NT2/D1 (cell line): ENCODE measurements at regions not wholly inside any gene's neighbourhood (a gene's known extent, or its start where the extent isn't known, plus 50 kb on each side); places are given as distances from the start of the nearest gene placed in this dataset.

Experiments used
- DNase-seq: peaks from one replicate; pipeline ENCODE4 v3.0.0-alpha.2; 2011; ENCODE audit warnings: low read depth, low spot score
- H3K27me3 ChIP-seq: 2 replicates; pipeline ENCODE4 v1.6.0; 2011; ENCODE audit warnings: mild to moderate bottlenecking; ENCODE audit not compliant: insufficient read length, insufficient read depth
- H3K36me3 ChIP-seq: 2 replicates; pipeline ENCODE4 v1.6.1; 2011; ENCODE audit warnings: mild to moderate bottlenecking, low read length, mixed read lengths; ENCODE audit not compliant: insufficient read depth, insufficient read length
- H3K4me1 ChIP-seq: 2 replicates; pipeline ENCODE4 v1.5.1; 2011; ENCODE audit not compliant: insufficient read depth, insufficient read length
- H3K4me3 ChIP-seq: 2 replicates; pipeline ENCODE4 v1.5.1; 2011; ENCODE audit warnings: low read depth; ENCODE audit not compliant: insufficient read length
- H3K9ac ChIP-seq: 2 replicates; pipeline ENCODE4 v1.6.0; 2011; ENCODE audit warnings: low read depth; ENCODE audit not compliant: insufficient read length
- H3K9me3 ChIP-seq: 2 replicates; pipeline ENCODE4 v1.5.1; 2011; ENCODE audit warnings: mild to moderate bottlenecking, low read length; ENCODE audit not compliant: insufficient read depth
- SUZ12 ChIP-seq: IDR thresholded peaks from 2 replicates; pipeline ENCODE4 v1.6.1; 2011; ENCODE audit not compliant: insufficient read length, insufficient read depth; ENCODE audit errors: extremely low read depth
- YY1 ChIP-seq: IDR thresholded peaks from 2 replicates; pipeline ENCODE4 v1.6.1; 2011; ENCODE audit not compliant: insufficient read length, insufficient read depth
- ZNF274 ChIP-seq: IDR thresholded peaks from 2 replicates; pipeline ENCODE4 v1.6.1; 2011; ENCODE audit warnings: mild to moderate bottlenecking, low read depth, low read length

GRCh38 chr17:70552230-70552981 is 383.1 kb downstream of the KCNJ2 start:
- peak; percentile 28 for DNase-seq
- TF ChIP-seq SUZ12 (no peak), ZNF274 (no peak), YY1 (no peak)
- Histone ChIP-seq H3K36me3 (no peaks in the 10 kb centered on the region), H3K9ac (no peak overlapping the region), H3K4me3 (no peak overlapping the region), H3K4me1 (no peaks in the 10 kb centered on the region), H3K27me3 (no peaks in the 10 kb centered on the region), H3K9me3 (peaks cover 7% of the 10 kb centered on the region; the same call in 1 of the 2 replicates)

GRCh38 chr17:70552982-70553334 is 383.6 kb downstream of the KCNJ2 start:
- no peaks in the 10 kb centered on the region for H3K4me1 ChIP-seq
- DNase-seq = no peak
- no peak overlapping the region for H3K4me3 ChIP-seq
- H3K9me3 ChIP-seq = peaks cover 7% of the 10 kb centered on the region; the same call in 1 of the 2 replicates
- no peaks in the 10 kb centered on the region for H3K36me3 ChIP-seq
- H3K27me3 ChIP-seq = no peaks in the 10 kb centered on the region
- TF ChIP-seq YY1 (no peak), ZNF274 (no peak), SUZ12 (no peak)
- no peak overlapping the region for H3K9ac ChIP-seq

GRCh38 chr17:70555723-70556122 is 386.4 kb downstream of the KCNJ2 start:
- no peak for DNase-seq
- H3K4me3 ChIP-seq = no peak overlapping the region

GRCh38 chr17:70558821-70559220 is 389.5 kb downstream of the KCNJ2 start:
- H3K27me3 ChIP-seq = no peaks in the 10 kb centered on the region
- DNase-seq = no peak
- no peak overlapping the region for H3K9ac ChIP-seq
- no peaks in the 10 kb centered on the region for H3K4me1 ChIP-seq
- no peaks in the 10 kb centered on the region for H3K36me3 ChIP-seq
- no peak overlapping the region for H3K4me3 ChIP-seq
- H3K9me3 ChIP-seq = no peaks in the 10 kb centered on the region
- TF ChIP-seq YY1 = no peak
- no peak for TF ChIP-seq SUZ12
- TF ChIP-seq ZNF274 = no peak

More at GRCh38 chr17:70555723-70556122, 386.4 kb downstream of the KCNJ2 start:
- no peaks in the 10 kb centered on the region for H3K4me1 ChIP-seq
- no peaks in the 10 kb centered on the region for H3K27me3 ChIP-seq
- H3K36me3 ChIP-seq = no peaks in the 10 kb centered on the region
- TF ChIP-seq ZNF274 = no peak
- TF ChIP-seq YY1 = no peak
- TF ChIP-seq SUZ12 = no peak
- peaks cover 6% of the 10 kb centered on the region; the same call in 1 of the 2 replicates for H3K9me3 ChIP-seq
- no peak overlapping the region for H3K9ac ChIP-seq

GRCh38 chr17:70560471-70560870 is 391.1 kb downstream of the KCNJ2 start:
- DNase-seq = no peak
- TF ChIP-seq ZNF274 (no peak), SUZ12 (no peak), YY1 (no peak)
- no peak overlapping the region for H3K9ac ChIP-seq
- no peaks in the 10 kb centered on the region for H3K9me3 ChIP-seq
- H3K4me1 ChIP-seq = no peaks in the 10 kb centered on the region
- H3K27me3 ChIP-seq = no peaks in the 10 kb centered on the region
- no peak overlapping the region for H3K4me3 ChIP-seq
- H3K36me3 ChIP-seq = no peaks in the 10 kb centered on the region

GRCh38 chr17:70562137-70562536 is 392.8 kb downstream of the KCNJ2 start:
- Histone ChIP-seq H3K9ac (no peak overlapping the region), H3K9me3 (no peaks in the 10 kb centered on the region), H3K4me3 (no peak overlapping the region), H3K36me3 (no peaks in the 10 kb centered on the region), H3K27me3 (no peaks in the 10 kb centered on the region), H3K4me1 (no peaks in the 10 kb centered on the region)
- TF ChIP-seq SUZ12 = no peak
- no peak for TF ChIP-seq ZNF274
- TF ChIP-seq YY1 = no peak
- DNase-seq = no peak

- DNase-seq = no peak
- TF ChIP-seq YY1 = no peak
- TF ChIP-seq SUZ12 = no peak
- TF ChIP-seq ZNF274 = no peak
- no peaks in the 10 kb centered on the region for H3K4me1 ChIP-seq
- H3K36me3 ChIP-seq = no peaks in the 10 kb centered on the region
- H3K4me3 ChIP-seq = no peak overlapping the region
- no peaks in the 10 kb centered on the region for H3K27me3 ChIP-seq
- H3K9me3 ChIP-seq = no peaks in the 10 kb centered on the region
- H3K9ac ChIP-seq = no peak overlapping the region
Observed at GRCh38 chr17:70563281-70563820, 394.0 kb downstream of the KCNJ2 start.
